ENCODE measurements at regions not wholly inside any gene's neighbourhood (a gene's known extent, or its start where the extent isn't known, plus 50 kb on each side); places are given as distances from the start of the nearest gene placed in this dataset.

GRCh38 chr1:38477811-38478210 is 381.8 kb downstream of the RRAGC start:
- TF ChIP-seq FOXP2 (optimal IDR thresholded peaks at IDR 0.05; ENCODE audit: borderline replicate concordance, extremely low read depth, extremely low read length, insufficient read depth) (no peak), REST (IDR thresholded peaks at IDR 0.05; ENCODE audit: insufficient read depth in 1 of 2, low read depth in 2 of 2, low read length in 2 of 2) (no peak), POLR2AphosphoS5 (IDR thresholded peaks at IDR 0.05; ENCODE audit: low read depth, low read length) (no peak), SIN3A (IDR thresholded peaks at IDR 0.05; ENCODE audit: borderline replicate concordance, insufficient read depth, low read length) (no peak), TAF1 (IDR thresholded peaks at IDR 0.05; ENCODE audit: borderline replicate concordance, insufficient read depth, low read length) (no peak)

DNA sequence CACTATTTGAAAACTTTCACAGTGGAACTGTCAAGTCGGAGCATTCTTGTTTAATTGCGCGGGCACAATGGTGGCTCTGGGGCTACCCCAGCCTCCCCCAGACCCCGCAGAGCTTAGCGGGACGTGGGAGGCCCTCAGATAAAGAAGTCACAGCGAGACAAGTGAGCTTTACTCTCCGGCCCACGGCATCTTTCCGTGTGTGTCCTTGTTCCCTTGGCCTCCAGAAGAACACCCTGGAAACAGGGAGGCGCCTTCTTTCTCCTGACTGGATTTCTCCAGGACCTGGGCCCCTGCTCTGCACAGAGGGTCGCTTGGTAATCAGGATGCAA is 382.8 kb downstream of the RRAGC start:
- TF ChIP-seq REST (IDR thresholded peaks at IDR 0.05; ENCODE audit: insufficient read depth in 1 of 2, low read depth in 2 of 2, low read length in 2 of 2) (no peak), POLR2AphosphoS5 (IDR thresholded peaks at IDR 0.05; ENCODE audit: low read depth, low read length) (no peak), FOXP2 (optimal IDR thresholded peaks at IDR 0.05; ENCODE audit: borderline replicate concordance, extremely low read depth, extremely low read length, insufficient read depth) (no peak), SIN3A (IDR thresholded peaks at IDR 0.05; ENCODE audit: borderline replicate concordance, insufficient read depth, low read length) (no peak), TAF1 (IDR thresholded peaks at IDR 0.05; ENCODE audit: borderline replicate concordance, insufficient read depth, low read length) (no peak)

GRCh38 chr1:38476111-38476849 is 383.3 kb downstream of the RRAGC start:
- TF ChIP-seq REST (IDR thresholded peaks at IDR 0.05; ENCODE audit: insufficient read depth in 1 of 2, low read depth in 2 of 2, low read length in 2 of 2), result no peak
- TF ChIP-seq SIN3A (IDR thresholded peaks at IDR 0.05; ENCODE audit: borderline replicate concordance, insufficient read depth, low read length), result no peak
- no peak for TF ChIP-seq TAF1 (IDR thresholded peaks at IDR 0.05; ENCODE audit: borderline replicate concordance, insufficient read depth, low read length)
- no peak for TF ChIP-seq FOXP2 (optimal IDR thresholded peaks at IDR 0.05; ENCODE audit: borderline replicate concordance, extremely low read depth, extremely low read length, insufficient read depth)
- TF ChIP-seq POLR2AphosphoS5 (IDR thresholded peaks at IDR 0.05; ENCODE audit: low read depth, low read length), result no peak

GRCh38 chr1:38475624-38476005 is 384.0 kb downstream of the RRAGC start:
- no peak for TF ChIP-seq TAF1 (IDR thresholded peaks at IDR 0.05; ENCODE audit: borderline replicate concordance, insufficient read depth, low read length)
- TF ChIP-seq REST (IDR thresholded peaks at IDR 0.05; ENCODE audit: insufficient read depth in 1 of 2, low read depth in 2 of 2, low read length in 2 of 2), result no peak
- no peak for TF ChIP-seq SIN3A (IDR thresholded peaks at IDR 0.05; ENCODE audit: borderline replicate concordance, insufficient read depth, low read length)
- TF ChIP-seq POLR2AphosphoS5 (IDR thresholded peaks at IDR 0.05; ENCODE audit: low read depth, low read length), result no peak
- TF ChIP-seq FOXP2 (optimal IDR thresholded peaks at IDR 0.05; ENCODE audit: borderline replicate concordance, extremely low read depth, extremely low read length, insufficient read depth), result no peak

Measured in PFSK-1 (cell line).